ENCODE measurements at regions not wholly inside any gene's neighbourhood (a gene's known extent, or its start where the extent isn't known, plus 50 kb on each side); places are given as distances from the start of the nearest gene placed in this dataset.

GRCh38 chr10:108753326-108753725, 1170.0 kb downstream of the XPNPEP1 start:
- TF ChIP-seq EP300 (IDR thresholded peaks at IDR 0.05) (no peak), CTCF (IDR thresholded peaks at IDR 0.05) (no peak)
